ENCODE measurements at regions not wholly inside any gene's neighbourhood (a gene's known extent, or its start where the extent isn't known, plus 50 kb on each side); places are given as distances from the start of the nearest gene placed in this dataset.

DNA sequence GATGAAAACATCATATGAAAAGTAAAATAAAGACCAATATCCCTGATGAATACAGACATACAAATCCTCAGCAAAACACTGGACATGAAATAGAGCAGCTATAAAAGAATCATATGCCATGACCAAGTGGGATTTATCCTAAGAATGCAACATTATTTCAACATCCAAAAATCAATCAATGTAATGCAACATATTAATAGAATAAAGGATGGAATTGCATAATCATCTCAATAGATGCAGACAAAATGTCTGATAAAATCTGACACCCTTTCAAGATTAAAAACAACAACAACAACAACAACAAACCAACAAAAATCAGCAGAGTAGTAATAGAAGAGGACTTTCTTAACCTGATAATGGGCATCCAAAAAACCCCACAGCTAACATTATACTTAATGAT, 63.8 kb upstream of the IL1R1 start:
- no peak for DNase-seq

DNA sequence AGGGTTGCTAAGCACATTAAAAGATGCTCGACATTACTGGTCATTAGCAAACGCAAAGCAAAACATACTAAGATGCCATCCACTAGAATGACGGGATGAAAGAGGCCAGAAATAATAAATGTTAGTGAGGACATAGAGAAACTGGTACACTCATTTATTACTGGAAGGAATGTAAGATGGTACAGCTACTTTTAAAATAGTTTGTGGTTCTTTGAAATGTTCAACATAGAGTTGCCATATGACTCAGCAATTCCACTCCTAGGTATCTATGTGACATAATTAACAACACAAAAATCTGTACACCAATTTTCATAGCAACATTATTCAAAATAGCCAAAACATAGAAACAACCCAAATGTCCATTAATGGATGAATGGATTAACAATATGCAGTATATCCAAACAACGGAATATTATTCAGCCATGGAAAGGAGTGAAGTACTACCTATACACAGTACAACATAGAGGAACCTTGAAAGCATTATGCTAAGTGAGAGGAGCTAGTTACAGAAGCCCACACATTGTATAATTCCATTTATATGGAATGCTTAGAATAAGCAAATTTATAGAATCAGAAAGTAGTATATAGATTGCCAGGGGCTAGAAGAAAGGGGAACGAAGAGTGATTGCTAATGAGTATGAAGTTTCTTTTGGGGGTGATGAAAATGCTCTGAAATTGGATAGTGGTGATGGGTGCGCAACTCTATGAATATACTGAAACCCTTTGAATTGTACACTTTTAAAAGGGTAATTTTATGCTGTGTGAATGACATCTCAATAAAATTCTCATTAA, 61.9 kb upstream of the IL1R1 start:
- peak; percentile 66 for DNase-seq

- no peak for DNase-seq
These were observed 61.4 kb upstream of the IL1R1 start for GRCh38 chr2:102081243-102081522.

DNA sequence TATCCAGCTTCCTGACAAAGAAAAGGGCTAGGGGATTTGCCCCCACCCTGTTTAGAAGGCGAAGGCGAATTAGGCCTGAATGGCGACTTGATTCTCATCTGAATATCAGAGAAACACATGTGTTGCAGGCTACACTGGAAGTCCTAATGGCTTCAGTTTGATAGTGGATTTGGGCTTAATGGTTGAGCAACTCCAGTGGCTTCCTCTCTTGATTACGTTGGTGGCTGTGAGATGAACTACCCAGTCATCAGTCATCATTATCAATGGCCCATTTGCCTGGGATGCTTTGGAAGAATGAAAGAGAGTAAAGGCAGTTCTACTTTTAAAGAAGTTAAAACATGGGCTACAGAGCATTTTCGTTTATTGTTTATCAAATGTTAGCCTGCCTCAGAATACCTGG, 60.9 kb upstream of the IL1R1 start:
- DNase-seq, result no peak

DNA sequence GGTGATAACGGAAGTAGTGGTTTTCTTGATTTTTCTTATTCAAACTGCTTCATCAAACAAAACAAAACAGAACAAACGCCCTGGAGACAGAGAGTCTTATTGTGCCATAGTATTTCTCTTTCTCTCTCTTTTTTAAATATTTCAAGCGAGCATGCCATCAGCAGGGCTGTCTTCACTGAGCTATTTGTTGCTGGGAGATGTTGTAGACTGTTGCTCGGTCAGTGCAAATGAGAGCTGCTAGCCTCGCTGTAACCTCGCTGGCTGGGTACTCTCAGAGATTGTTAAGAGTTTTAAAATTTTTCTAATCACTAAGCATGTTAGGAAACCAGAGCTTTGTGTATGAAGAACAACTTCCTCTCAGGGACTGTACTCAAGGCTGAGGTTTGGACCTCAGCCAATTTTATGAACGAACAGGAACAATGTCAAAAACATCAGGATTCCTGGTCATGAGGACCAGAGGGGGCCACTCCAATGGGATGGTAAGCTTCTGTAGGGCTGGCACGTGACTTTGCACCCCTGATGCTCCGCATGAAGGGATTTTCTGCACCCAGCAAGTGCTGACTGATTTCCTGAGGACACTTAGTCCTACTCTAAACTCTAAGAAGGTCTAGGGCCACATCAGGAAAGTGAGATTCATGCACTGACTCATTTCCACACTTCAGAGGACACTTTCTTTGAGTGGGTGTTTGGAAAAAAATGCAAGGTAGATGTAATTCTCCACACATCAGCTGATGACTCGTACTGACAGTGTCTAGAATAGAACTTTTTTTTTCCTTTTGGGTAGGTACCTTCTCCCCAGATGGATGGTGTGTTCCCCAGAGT, 59.8 kb upstream of the IL1R1 start:
- DNase-seq, result peak; percentile 83

- DNase-seq, result no peak
These were observed 59.2 kb upstream of the IL1R1 start for GRCh38 chr2:102083393-102083703.

DNA sequence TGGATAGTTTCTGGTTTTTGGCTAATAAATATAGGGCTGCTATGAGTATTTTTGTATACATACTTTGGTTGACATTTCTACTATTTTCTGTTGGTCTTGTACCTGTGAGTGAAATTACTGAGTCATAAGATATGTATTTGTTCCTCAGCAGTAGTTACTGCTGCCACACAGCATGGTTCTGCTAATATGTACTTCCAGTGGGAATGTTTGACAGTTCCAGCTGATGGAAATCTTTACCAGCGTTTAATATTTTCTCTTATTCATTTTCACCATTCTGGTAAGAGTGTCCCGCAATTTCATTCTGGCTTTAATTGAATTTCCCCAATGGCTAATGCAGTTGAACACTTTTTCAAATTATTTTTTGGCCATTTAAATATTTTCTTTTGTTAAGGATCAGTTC, 57.9 kb upstream of the IL1R1 start:
- DNase-seq, result no peak

GRCh38 chr2:102085238-102085637, 57.3 kb upstream of the IL1R1 start:
- no peak for DNase-seq

DNA sequence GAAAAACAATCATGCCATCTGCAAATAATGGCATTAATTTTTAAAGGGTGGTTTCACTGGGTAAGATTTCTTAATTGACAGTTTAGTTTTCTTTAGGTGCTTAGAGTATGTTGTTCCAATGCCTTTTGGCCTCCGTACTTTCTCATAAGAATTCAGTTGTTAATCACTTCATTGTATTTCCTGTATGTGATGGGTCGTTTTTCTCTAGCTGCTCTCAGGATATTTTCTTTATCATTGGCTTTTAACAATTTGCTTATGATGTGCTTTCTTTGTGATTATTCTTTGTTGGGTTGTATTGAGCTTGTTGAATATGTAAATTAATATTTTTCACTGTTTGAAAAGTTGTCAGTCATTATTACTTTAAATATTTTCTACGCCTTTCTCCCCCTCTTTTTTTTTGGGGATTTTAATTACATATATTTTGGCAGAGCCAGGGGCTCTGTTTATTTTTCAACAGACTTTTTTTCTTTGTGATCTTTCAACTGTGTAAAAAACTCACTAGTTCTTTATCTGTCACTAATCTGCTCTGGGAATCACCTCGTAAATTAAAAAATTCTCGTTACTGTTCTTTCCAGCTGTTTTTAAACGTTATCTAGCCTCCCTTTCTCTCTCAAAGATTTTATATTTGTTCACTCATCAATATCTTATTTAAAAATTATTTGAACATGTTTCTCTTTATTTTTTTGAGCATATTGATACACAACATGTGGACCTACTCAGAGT, 56.2 kb upstream of the IL1R1 start:
- no peak for DNase-seq

DNA sequence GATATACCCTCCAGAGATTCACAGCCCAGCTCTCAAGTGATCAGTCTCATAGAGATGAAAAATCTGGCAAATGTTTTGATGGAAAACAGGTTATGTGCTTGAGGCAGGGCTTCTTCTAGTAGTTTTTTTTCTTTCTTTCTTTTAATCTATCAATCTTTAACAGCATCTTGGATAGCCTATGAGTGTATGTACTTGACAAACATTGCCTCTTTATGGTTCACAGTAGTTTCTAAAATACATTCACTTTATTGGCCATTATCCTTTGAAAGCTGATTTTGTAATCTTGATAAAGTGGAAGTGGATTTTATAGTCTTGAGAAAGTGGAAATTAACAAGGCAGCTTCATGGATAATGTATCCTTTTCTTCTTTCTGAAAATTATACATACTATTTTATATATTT, 51.4 kb upstream of the IL1R1 start:
- no peak for DNase-seq

DNA sequence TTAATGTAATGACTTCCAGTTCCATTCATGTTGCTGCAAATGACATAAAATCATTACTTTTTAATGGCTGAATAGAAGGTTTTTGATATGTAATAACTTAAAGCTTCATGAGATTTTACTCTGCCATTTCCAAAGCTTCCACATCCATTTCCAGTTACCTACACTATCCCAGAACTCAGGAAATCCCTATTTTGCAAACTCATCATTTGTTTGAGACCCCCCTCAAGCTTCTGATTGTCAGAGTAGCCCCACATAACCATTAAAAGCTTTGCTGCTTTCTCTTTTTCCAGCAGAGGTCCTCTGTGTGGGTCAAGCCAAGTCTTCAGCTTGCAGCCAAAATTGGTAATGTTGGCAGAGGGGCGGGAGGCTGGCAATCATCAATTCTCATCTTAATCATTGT, 50.6 kb upstream of the IL1R1 start:
- no peak for DNase-seq

GRCh38 chr2:102092535-102092934, 50.0 kb upstream of the IL1R1 start:
- DNase-seq, result no peak
